Fibroblast of upper back skin (primary cell): ENCODE measurements at regions not wholly inside any gene's neighbourhood (a gene's known extent, or its start where the extent isn't known, plus 50 kb on each side); places are given as distances from the start of the nearest gene placed in this dataset.

Experiments used
- DNase-seq: peaks from one replicate; pipeline ENCODE4 v3.0.0-alpha.2; 2013

DNA sequence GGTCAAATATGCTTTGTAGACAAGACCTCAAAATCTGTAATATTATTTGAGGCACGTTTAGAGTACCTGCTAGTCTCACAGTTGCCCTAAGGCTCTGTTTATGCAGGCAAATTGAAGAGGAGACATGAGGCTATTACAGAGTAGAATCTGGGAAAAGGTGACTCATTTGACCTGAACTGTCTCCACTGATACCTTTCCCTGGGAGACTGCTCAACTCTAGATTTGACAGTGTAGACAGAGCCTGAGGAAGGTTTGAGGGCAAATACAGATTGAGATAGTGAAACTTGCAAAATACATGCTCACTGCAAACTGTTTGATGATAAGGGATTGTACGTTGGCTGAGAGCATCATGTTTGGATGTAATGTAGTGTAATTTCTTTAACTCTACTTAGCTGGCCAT is 1266.6 kb upstream of the CDH8 start:
- DNase-seq: no peak

DNA sequence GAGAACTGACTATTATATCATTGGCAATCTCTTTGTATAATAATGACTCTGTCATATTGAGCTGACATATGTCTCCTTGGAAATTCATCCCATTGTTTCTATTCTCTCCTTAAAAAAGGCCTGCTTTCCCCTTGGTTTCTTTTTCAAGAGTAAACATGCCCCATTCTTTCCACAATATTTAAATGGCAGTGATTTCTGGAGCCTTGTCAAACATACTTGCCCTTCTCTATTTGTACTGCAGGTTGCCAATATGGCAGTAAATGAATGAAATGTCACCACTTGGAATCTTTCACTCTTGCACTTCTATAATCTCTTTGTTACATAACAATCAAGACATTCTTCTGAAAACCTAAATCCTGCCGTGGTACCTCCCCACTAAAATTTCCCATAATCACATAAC is 1265.1 kb upstream of the CDH8 start:
- no peak for DNase-seq

DNA sequence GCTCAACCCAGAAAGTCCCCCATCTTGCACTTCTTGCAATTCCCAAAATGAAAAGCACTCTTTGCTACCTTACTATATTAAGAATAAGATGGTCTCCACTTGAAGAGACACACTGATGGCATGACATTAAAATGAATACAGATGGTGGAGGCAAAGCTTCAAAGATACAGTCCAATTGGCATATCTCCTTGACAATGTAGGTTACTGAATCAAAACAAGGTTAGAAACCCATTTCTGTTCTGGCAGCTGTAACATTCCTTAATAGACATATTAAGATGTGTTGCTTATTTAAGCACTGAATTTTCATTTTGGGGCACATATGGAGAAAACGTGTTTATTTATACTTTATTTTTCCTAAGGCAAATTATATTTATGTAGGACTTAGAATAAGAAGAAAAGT is 1262.8 kb upstream of the CDH8 start:
- no peak for DNase-seq

DNA sequence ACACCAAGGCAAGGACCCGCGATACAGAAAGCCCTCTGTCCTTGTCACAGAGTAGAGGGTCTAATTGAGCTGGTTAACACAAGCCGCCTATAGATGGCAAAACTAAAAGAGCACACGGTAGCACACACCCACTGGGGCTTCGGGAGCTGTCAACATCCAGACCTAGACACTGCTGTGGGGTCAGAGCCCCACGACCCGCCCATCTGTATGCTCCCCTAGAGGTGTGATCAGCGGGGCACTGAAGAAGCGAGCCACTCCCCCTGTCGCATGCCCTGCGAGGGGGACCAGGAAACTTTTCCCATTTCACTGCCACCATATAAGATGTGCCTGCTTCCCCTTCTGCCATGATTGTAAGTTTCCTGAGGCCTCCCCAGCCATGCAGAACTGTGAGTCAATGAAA is 1255.8 kb upstream of the CDH8 start:
- DNase-seq: no peak

DNA sequence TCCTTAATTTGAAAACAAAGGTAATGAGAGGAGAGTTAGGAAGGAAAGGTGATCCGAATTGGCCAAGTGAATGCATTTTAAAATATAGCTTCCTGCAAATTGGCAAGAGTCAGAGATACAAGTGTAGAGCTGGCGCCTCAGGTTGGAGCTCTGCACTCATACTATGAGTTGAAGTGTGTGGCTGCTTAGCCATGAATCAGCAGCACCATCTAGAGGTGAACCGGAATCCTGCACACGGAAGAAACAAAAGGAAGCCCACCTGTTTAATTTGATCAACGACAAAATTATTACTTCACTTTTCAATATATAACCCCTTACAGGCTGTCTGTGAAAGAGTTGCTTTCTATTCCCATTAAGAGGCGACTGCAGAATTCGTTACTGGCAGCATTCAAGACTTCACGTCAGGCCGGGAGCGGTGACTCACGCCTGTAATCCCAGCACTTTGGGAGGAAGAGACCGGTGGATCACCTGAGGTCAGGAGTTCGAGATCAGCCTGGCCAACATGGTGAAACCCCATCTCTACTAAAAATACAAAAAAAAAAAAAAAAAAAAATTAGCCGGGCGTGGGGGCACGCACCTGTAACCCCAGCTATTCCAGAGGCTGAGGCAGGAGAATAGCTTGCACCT is 1253.7 kb upstream of the CDH8 start:
- DNase-seq: peak; percentile 33

DNA sequence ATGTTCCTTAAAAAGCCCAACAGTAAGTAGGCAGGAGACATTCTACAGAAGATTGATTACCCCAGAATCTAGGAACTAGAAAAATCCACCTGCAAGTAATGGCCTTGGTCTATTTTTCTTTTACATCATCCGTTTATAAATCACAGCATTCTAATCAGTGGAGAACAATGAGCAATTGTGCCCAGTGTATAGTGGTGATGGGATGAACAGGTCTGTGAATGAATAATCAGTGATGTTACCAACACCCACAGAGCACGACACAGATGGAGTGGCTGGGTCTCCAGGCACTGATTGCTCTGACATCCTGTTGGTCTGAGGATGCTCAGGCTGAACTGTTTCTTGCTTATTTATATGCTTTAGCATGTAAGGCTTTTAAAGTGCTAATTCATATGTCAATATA is 1251.2 kb upstream of the CDH8 start:
- no peak for DNase-seq

DNA sequence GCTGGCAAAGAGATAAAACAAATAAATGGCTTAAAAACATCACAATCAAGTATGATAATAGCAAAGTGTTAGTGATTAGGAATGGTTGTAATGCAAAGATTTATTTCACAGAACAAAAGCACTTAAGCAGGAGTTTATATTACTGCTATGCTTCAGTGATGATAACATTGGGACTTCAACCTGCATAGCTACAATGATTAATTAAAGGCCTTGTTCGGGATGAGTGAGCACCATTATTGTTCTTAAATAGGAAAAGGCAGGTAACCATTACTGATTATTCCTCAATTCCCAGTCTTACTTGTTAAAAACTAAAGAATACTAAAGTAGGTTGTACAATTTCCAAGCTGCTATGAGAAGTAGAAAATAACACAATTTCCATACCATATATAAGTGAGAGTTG is 1247.5 kb upstream of the CDH8 start:
- no peak for DNase-seq

DNA sequence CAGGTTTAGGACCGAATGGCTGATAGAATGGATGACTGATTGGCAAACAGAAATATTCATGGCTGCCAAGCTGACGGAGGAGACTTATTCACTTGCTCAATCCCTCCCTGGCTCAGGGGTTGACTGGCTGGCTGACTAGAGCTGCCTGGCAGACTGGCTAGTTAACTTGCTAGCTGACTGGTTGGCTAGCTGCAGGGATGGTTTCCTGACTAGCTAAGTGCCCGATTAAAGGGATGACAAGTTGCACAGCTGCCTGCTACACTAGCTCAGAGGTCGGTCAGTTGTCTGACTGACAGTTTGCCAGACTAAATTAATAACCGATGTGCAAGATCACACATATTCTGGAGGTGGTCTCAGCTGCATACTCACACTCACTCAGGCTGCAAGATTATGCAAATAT is 1208.4 kb upstream of the CDH8 start:
- peak; percentile 1 for DNase-seq

DNA sequence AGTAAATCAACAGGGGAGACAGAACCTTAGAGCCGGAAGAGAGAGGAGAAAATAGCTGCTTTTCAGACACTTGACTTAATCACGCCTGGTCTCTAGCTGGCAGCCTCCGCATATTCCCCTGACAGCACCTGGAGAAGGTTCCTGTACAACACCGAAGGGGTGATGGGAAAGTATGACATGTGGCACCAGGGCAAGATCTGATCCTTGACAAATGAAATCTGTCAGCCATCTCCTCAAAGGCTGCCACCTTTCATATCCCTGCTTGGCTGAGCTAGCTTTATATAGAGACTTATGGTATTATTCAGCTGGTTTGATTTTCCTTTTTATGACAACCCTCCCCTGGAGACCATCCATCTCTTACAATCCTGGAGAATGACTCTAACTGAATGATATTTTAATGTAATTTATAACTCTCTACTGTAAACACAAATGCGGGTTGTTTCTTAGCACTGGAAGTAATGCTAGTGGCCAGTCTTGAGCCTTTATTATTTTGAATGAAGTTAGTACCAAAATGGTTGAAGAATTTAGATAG is 1205.3 kb upstream of the CDH8 start:
- DNase-seq: no peak

DNA sequence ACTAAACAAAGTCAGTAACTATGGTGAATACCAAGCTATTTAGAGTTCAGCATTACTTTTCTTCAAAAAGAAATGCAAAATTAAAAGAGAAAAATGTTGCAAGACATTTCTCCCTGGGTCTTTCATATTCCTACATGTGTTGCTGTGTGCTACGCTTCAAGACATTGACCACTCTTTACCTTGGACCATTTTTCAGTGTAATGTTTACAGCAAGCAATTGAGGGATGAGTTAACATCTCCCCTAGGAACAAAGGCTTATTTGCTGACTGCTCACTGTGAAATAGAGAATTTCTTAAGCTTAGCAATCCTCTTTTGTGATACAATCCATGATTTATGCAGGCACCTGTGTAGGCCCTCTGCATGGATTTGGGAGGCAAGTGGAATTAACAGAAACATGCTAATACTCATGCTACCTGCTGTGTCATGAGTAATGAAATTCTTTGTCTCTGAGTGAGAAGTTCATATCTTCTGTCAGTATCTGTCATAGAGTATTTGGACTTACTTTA is 1202.9 kb upstream of the CDH8 start:
- no peak for DNase-seq

DNA sequence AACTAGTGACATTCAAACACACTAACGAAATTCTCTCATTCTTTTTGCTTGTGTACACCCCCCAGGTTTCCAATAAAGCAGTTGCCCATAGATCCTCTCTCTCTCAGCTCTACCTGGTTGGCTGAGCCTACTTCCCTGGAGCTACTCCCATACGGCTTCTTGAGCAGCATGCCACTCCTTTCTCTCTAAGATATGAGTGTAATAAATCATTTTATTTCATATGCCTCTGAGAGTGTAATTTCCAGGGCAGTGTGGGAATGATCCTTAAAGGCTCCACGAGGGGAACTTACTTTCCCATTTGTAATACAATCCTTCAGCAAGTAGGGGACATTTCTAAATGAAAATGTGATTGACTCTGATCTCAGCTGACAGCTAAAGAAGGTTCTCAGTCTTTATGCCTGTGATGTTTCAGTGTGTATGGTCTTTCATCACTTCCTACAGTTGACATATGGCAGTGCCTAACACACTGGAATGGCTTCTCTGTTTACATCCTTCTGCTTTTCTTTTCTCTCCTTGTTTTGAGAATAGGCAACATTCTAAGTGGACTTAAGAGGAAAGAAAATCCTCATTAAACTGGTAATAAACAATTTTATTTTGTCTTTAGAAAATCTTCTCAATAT is 1194.3 kb upstream of the CDH8 start:
- DNase-seq: no peak

DNA sequence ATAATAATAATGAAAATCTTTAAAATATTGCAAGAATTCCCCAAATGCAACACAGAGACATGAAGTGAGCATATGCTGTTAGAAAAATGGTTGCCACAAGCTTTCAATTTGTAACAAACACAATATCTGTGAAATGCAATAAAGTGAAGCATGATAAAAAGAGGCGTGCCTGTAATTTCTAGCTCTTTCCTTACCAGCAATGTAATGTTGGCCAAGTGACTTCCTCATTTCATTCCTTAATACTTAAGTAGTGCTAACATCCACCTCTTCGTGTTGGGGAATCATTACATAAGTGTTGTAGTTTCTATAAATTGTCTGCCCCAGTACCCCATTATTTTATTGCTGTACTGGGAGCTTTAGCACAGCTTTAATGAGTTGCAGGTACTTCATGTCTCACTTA is 1192.0 kb upstream of the CDH8 start:
- no peak for DNase-seq

DNA sequence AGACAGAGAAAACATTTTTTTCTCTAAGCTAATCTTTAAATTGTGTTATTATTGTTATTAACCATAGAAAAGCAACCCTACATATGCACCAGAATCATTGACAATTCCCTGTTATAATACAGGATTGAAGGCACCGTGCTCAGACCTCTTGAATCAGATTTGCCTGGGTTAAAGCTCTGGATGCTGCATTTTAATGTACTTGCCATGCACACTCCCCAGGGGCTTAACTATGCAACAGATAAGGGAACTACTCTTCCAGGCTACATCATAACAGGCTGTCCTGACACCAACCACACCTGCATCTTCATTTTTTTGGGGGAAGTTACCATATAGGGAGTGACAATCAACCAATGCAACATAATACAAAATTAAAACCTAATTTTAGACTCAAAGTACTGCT is 1187.6 kb upstream of the CDH8 start:
- DNase-seq: no peak

DNA sequence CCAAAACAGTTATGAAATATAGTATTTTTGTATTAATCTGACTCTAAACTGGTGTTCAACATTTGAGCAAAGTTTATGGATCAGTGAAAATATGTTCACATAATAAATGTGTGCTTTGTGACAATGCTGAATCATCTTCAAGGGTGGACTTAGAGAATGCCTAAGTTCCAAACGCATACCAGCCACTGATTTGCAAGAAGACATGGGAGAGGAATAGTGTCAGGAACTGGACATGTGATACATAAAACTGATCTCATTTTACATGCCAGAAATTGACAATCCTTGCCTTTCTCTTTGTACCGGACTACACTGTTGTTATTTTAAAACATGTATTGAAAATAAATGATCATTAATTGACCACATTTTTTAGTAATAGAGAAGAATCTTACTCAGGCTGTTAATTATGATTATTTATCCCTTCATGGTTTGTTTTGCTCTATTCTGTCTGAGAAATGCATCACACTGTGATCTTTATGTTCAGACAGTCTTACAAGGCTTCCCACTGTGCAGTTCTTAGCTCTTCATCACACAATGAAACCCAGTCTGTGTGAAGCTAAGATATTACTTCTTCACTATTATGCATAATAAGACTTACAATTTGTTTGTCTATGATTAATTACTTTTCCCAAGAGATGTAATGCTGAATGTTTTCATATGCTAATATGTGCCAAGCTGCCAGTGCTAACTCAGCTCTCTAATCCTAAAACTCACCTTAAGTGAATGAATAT is 1180.6 kb upstream of the CDH8 start:
- no peak for DNase-seq

DNA sequence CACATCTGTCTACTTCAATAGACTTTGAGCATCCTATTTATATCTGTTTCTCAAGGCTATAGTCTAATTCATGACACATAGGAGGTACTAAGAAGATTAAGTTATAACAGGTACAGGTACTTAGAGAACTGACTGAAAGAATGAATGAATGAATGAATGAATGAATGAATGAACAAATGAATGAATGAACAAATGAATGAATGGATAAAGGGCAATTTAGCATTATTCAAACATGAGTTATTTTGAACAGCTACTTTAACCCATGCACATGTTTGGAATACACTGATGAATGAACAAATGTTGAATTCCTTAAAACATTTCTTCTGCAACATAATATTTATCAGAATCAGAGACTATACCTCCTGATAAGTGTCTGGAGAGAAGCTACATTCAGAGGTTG is 1165.6 kb upstream of the CDH8 start:
- DNase-seq: no peak

DNA sequence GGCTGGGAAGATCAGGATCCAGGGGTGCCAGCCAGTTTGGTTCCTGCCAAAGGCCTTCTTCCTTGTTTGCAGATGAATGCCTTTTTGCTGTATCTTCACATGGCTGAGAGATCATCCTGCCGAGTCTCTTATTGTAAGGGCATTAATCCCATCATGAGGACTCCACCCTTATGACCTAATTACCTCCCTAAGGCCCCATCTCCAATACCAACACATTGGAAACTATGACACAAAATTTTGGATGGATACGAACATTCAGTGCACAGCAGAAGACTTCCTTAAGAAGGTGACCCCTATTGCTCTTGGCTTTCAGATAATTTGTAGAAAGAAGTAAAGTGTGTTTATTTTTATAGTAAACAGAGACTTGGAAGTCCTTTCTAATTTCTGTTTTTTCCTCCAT is 1164.7 kb upstream of the CDH8 start:
- DNase-seq: no peak

DNA sequence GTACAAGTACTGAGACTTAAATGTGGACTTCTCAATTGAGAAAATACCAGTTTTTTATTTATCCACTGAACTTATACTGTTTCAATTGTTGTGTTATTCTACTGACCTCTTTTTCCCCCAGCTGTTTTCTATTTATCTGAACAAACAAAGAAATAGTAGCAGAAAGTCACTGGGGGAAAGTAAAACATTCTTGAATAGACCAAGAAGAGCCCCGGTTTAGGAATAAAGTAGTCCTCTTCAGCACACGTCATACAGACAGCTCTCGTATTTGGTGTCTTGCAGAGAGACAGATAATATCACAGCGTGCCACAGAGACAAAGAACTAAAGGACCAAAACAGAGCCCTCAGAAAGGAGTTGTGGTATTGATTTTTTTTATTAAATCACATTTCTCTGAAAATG is 1159.1 kb upstream of the CDH8 start:
- DNase-seq: no peak

DNA sequence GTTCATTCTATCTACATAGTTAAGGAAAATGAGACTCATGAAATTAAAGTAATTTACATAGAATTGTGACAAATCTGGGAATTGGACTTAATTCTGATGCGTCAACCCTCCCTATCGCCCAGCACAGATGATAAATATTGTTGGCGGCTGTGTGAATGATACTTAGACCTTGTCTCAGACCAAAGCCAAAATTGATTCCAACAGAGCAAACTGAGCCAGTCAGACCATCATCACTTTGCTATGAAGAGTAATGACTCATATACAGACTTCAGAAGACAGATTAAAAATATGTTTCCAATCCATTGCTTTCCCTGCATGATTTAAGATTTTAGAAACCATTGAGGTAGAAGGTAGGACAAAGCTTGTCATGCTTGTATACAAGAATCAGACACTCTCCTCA is 1156.7 kb upstream of the CDH8 start:
- DNase-seq: peak; percentile 55

DNA sequence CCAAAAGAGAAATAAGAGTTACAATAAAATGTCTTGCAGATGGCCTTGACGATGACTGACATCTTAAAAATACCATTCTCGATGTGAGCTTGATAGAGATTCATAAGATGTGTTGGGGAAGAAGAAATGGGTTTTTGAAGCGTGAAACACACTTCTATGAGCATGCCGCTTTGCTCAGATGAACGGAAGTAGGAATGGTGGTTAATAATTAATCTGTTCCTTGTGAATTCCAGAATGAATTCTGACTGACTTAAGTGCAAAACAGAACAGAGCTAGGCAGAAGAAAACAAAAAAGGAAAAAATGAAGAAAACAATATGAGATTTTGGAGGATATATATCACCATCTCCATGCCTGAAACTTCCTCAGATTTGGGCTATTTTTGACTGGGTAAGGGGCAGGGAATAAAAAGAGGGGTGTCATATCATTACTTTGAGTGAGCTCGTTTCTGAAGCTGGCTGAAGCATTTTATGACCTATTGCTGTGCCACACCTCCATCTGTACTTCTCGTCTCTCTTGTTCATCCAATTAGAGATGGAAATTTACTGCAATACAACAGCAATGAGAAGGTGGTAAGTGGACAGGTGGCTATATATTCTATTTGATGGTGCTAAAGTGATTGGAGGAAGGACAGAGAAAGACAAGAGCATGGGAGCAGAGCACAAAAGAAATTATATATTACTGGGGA is 1152.0 kb upstream of the CDH8 start:
- no peak for DNase-seq

DNA sequence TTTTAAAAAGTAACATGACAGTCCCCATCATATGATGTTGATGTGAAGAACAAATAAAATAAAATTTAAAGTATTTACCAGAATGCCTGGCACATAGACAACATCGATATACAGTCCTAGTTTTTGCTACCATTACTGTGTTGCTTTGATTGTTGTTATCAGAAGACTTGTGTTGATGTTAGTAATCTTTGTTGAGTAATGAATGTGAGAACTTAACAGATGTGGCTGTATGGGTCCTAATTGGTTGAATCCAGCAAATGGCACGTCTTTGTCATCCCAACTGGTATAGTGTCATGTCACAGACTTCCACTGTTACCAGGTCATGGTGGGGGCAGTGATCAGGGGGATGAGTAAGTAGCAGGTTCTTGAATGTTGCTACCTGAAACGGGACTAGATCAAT is 1151.4 kb upstream of the CDH8 start:
- no peak for DNase-seq

DNA sequence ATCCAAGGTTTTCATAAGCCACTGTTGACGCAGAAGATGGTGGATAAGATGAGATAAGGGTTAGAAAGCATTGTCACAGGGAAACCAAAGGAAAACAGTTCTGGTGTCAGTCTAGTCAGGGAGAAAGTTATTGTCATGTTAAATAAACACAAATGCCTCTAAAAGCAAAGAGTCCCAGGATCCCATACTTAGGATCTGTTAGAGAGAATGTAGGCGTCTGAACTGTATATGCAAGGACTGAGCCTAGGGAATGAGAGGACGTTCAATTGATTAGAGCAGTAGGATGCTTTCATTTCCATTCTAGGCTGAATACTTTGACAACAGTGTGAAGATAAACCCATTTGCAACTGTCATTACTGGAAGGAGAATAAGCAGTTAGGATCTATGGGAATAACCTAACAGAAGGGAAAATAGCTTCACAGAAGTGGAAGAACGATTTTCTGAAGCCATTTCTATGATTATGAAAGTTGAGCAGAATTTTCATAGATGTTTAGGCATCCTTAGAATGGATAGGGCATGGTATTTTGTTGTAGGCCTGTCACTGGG is 1149.1 kb upstream of the CDH8 start:
- no peak for DNase-seq

DNA sequence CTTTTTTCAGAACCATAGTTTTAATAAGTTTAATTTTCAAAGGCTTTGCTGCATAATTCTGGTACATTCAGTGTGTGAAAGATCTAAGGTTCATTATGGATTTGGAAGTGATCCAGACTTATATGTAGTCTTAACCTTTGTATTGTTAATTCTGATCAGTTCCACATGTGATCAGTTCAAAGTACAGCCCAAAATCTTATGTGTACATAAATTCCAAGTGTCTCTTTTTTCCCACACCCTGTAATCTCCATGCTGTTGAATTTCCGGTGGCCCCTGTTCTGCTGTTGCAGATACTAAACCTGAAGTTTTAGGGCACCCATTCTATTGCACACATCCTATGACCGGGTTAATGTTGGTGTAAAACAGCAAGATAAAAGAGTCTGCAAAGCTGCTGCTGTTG is 1147.5 kb upstream of the CDH8 start:
- no peak for DNase-seq

DNA sequence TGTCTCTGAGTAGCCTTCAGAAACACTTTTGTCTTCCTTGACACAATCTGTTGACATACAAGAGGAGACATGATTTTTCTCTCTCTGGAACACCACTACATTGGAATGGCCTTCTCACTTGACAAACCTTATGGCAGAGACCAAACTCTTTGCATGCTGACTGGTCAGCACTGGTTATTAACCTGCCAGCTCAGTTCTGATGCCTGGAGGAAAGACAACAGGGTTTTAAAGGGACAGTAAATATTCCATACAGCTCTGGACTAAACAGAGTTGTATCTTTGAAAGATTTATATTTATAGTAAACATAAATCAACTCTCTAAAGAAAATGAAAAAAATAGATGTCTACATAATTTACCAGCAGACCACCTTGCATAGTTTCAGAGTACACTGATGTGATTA is 1139.1 kb upstream of the CDH8 start:
- no peak for DNase-seq
